ENCODE measurements at regions not wholly inside any gene's neighbourhood (a gene's known extent, or its start where the extent isn't known, plus 50 kb on each side); places are given as distances from the start of the nearest gene placed in this dataset.

GRCh38 chr14:30034152-30034551 is 106.5 kb upstream of the PRKD1 start:
- TF ChIP-seq JUNB (IDR thresholded peaks at IDR 0.05; ENCODE audit: unreplicated experiment) (no peak), CTCF (conservative IDR thresholded peaks at IDR 0.05; ENCODE audit: low read depth in 2 of 2) (peak; percentile 12 to 54; a peak in 3 of 4 replicates), ZNF331 (CRISPR knock-in tag; IDR thresholded peaks at IDR 0.05; ENCODE audit: low read depth) (no peak)
- Histone ChIP-seq H3K4me2 (no peak overlapping the region), H3K79me2 (replicated peaks; ENCODE audit: insufficient read depth) (no peaks in the 10 kb centered on the region), H3K36me3 (ENCODE audit: insufficient read depth) (no peaks in the 10 kb centered on the region), H3K9me2 (ENCODE audit: insufficient read depth) (no peaks in the 10 kb centered on the region), H4K20me1 (replicated peaks; ENCODE audit: insufficient read depth) (no peaks in the 10 kb centered on the region), H3F3A (replicated peaks; ENCODE audit: low read depth) (no peaks in the 10 kb centered on the region), H3K4me1 (ENCODE audit: insufficient read depth) (peaks cover 9% of the 10 kb centered on the region; the same call in 1 of the 2 replicates), H3K4me3 (no peak overlapping the region), H2AFZ (no peak overlapping the region), H3K27ac (ENCODE audit: low read depth) (no peak overlapping the region), H3K27me3 (ENCODE audit: insufficient read depth) (no peaks in the 10 kb centered on the region)
- no peak overlapping the region for H3K4me3 Mint-ChIP-seq
- H3K27me3 Mint-ChIP-seq (ENCODE audit: insufficient read depth, low read depth, poor library complexity), result no peaks in the 10 kb centered on the region
- peaks cover 28% of the 10 kb centered on the region for H3K4me1 Mint-ChIP-seq
- DNase-seq (ENCODE audit: low spot score) (peak; percentile 63), ATAC-seq (peak; percentile 91)
- no peaks in the 10 kb centered on the region for H3K9me3 Mint-ChIP-seq
- H3K36me3 Mint-ChIP-seq (ENCODE audit: low read depth), result no peaks in the 10 kb centered on the region
- H3K27ac Mint-ChIP-seq, result no peak overlapping the region

GRCh38 chr14:30035361-30035760 is 107.7 kb upstream of the PRKD1 start:
- no peak overlapping the region for H3K4me2 ChIP-seq
- H3K9me2 ChIP-seq (ENCODE audit: insufficient read depth), result no peaks in the 10 kb centered on the region
- Mint-ChIP-seq H3K27ac (no peak overlapping the region), H3K9me3 (no peaks in the 10 kb centered on the region), H3K27me3 (ENCODE audit: insufficient read depth, low read depth, poor library complexity) (no peaks in the 10 kb centered on the region), H3K4me1 (peaks cover 30% of the 10 kb centered on the region), H3K4me3 (no peak overlapping the region), H3K36me3 (ENCODE audit: low read depth) (no peaks in the 10 kb centered on the region)
- H2AFZ ChIP-seq, result no peak overlapping the region
- ATAC-seq (no peak), DNase-seq (ENCODE audit: low spot score) (no peak)
- no peaks in the 10 kb centered on the region for H3K36me3 ChIP-seq (ENCODE audit: insufficient read depth)
- H3K27me3 ChIP-seq (ENCODE audit: insufficient read depth), result no peaks in the 10 kb centered on the region
- H3K27ac ChIP-seq (ENCODE audit: low read depth), result no peak overlapping the region
- no peaks in the 10 kb centered on the region for H4K20me1 ChIP-seq (replicated peaks; ENCODE audit: insufficient read depth)
- no peaks in the 10 kb centered on the region for H3F3A ChIP-seq (replicated peaks; ENCODE audit: low read depth)
- H3K79me2 ChIP-seq (replicated peaks; ENCODE audit: insufficient read depth), result no peaks in the 10 kb centered on the region
- peaks cover 9% of the 10 kb centered on the region; the same call in 1 of the 2 replicates for H3K4me1 ChIP-seq (ENCODE audit: insufficient read depth)
- no peak for TF ChIP-seq NANOG (IDR thresholded peaks at IDR 0.05; ENCODE audit: borderline replicate concordance)
- H3K4me3 ChIP-seq, result no peak overlapping the region

GRCh38 chr14:30045720-30046119 is 118.1 kb upstream of the PRKD1 start:
- no peaks in the 10 kb centered on the region for H3K4me1 Mint-ChIP-seq
- H3K4me1 ChIP-seq (ENCODE audit: insufficient read depth), result no peaks in the 10 kb centered on the region
- no peak for ATAC-seq
- TF ChIP-seq POLR2AphosphoS5 (IDR thresholded peaks at IDR 0.05; ENCODE audit: low read depth), result no peak
- no peak for TF ChIP-seq JUNB (IDR thresholded peaks at IDR 0.05; ENCODE audit: unreplicated experiment)
- TF ChIP-seq CTCF (conservative IDR thresholded peaks at IDR 0.05; ENCODE audit: low read depth in 2 of 2), result no peak
- no peak for TF ChIP-seq STAT1 (IDR thresholded peaks at IDR 0.05; ENCODE audit: unreplicated experiment)
- TF ChIP-seq ZNF462 (CRISPR knock-in tag; IDR thresholded peaks at IDR 0.05), result no peak
- TF ChIP-seq ZNF331 (CRISPR knock-in tag; IDR thresholded peaks at IDR 0.05; ENCODE audit: low read depth), result no peak

More at GRCh38 chr14:30045720-30046119, 118.1 kb upstream of the PRKD1 start:
- DNase-seq (ENCODE audit: low spot score), result no peak
- no peak overlapping the region for H3K4me3 ChIP-seq
- H4K20me1 ChIP-seq (replicated peaks; ENCODE audit: insufficient read depth), result no peaks in the 10 kb centered on the region
- H3K27me3 ChIP-seq (ENCODE audit: insufficient read depth), result no peaks in the 10 kb centered on the region
- no peak overlapping the region for H3K4me3 Mint-ChIP-seq
- H3F3A ChIP-seq (replicated peaks; ENCODE audit: low read depth), result no peaks in the 10 kb centered on the region
- no peaks in the 10 kb centered on the region for H3K27me3 Mint-ChIP-seq (ENCODE audit: insufficient read depth, low read depth, poor library complexity)
- H3K36me3 Mint-ChIP-seq (ENCODE audit: low read depth), result no peaks in the 10 kb centered on the region
- H3K4me2 ChIP-seq, result no peak overlapping the region
- H3K9me2 ChIP-seq (ENCODE audit: insufficient read depth), result peaks cover 24% of the 10 kb centered on the region
- no peaks in the 10 kb centered on the region for H3K79me2 ChIP-seq (replicated peaks; ENCODE audit: insufficient read depth)
- no peaks in the 10 kb centered on the region for H3K9me3 Mint-ChIP-seq
- H3K27ac Mint-ChIP-seq, result no peak overlapping the region
- no peaks in the 10 kb centered on the region for H3K36me3 ChIP-seq (ENCODE audit: insufficient read depth)
- no peak overlapping the region for H2AFZ ChIP-seq
- H3K27ac ChIP-seq (ENCODE audit: low read depth), result no peak overlapping the region

Measured in GM23338 (cell line).